T-helper 17 cell (primary cell): ENCODE measurements at regions not wholly inside any gene's neighbourhood (a gene's known extent, or its start where the extent isn't known, plus 50 kb on each side); places are given as distances from the start of the nearest gene placed in this dataset.
"Not testable (repeated sequence)": the region's sequence is repeated elsewhere in the genome, so short reads cannot be mapped to it uniquely, and the experiment has no call there.

ENCODE experiments used
- ATAC-seq: fragments of 150-1000 bp; cut with Tn5 transposase; 2 replicates; pipeline ENCODE4 v1.10.0; 2021; ENCODE audit warnings: mild to moderate bottlenecking, moderate library complexity
- DNase-seq, 3 donors: peaks; one replicate each; pipeline versions ENCODE4 v3.0.0 to v3.0.0-alpha.2; 2020 to 2021
- H3K9me3 ChIP-seq: one replicate; pipeline ENCODE4 v1.7.0; 2013; ENCODE audit warnings: low read length, mild to moderate bottlenecking; ENCODE audit not compliant: control insufficient read depth, poor library complexity, severe bottlenecking
- H3K27ac Mint-ChIP-seq: one replicate; pipeline ENCODE4 v1.8.0; 2022; ENCODE audit warnings: mild to moderate bottlenecking, moderate library complexity, mixed read lengths
- H3K27me3 Mint-ChIP-seq: one replicate; pipeline ENCODE4 v1.8.0; 2022; ENCODE audit warnings: mixed read lengths
- H3K36me3 Mint-ChIP-seq: one replicate; pipeline ENCODE4 v1.8.0; 2022; ENCODE audit warnings: low read depth, mixed read lengths
- H3K4me1 Mint-ChIP-seq: one replicate; pipeline ENCODE4 v1.8.0; 2022; ENCODE audit warnings: mild to moderate bottlenecking, mixed read lengths
- H3K4me3 Mint-ChIP-seq: one replicate; pipeline ENCODE4 v1.8.0; 2022; ENCODE audit warnings: mild to moderate bottlenecking, moderate library complexity, mixed read lengths

GRCh38 chr14:53742233-53742620, 214.4 kb downstream of the BMP4 start:
- ATAC-seq = no peak
- H3K27ac Mint-ChIP-seq = no peak overlapping the region
- no peaks in the 10 kb centered on the region for H3K36me3 Mint-ChIP-seq

DNA sequence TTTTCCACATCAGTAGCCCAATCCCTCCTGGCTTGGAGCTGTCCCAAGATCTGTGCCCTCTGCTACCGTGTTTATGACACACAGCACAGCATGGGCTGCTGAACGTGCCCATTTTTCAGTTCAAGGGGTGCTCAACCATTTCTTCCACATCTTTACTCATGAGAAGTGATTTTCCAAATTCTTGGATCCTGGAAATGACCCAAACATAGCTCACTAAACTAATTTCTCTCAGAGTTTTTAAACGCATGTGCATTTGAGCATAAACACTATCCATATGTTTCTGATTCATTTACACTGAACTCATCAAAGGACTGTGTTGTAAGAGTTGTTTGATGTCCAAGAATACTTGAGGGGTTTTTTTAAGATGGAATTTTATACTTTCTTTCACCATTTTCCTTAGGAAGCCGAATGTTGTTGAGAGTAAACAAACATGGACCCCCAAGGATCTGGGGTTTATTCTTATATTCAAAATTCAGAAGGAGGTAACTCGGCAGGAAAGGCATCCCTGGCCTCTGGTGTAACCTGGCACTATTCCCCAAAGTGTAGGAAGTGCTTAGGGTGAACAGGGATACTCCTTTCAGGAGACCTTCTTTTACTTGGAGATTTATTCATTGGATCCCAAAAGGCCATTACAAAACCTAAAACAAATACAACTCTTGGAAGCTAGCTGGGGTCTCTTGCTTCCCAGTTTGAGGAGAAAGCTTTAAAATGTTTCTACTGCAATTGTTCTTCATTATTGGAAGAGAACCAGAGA, 215.0 kb downstream of the BMP4 start:
- no peak overlapping the region for H3K4me3 Mint-ChIP-seq
- DNase-seq = no peak
- no peak for ATAC-seq
- H3K9me3 ChIP-seq = no peaks in the 10 kb centered on the region
- H3K36me3 Mint-ChIP-seq = no peaks in the 10 kb centered on the region
- H3K27me3 Mint-ChIP-seq = no peaks in the 10 kb centered on the region
- H3K27ac Mint-ChIP-seq = no peak overlapping the region
- no peaks in the 10 kb centered on the region for H3K4me1 Mint-ChIP-seq

More at GRCh38 chr14:53742233-53742620, 214.4 kb downstream of the BMP4 start:
- DNase-seq = no peak
- Mint-ChIP-seq H3K27me3 (no peaks in the 10 kb centered on the region), H3K4me3 (no peak overlapping the region), H3K4me1 (no peaks in the 10 kb centered on the region)
- H3K9me3 ChIP-seq = no peaks in the 10 kb centered on the region

- H3K9me3 ChIP-seq = no peaks in the 10 kb centered on the region
- ATAC-seq = no peak
- no peaks in the 10 kb centered on the region for H3K36me3 Mint-ChIP-seq
- no peak overlapping the region for H3K27ac Mint-ChIP-seq
- H3K4me1 Mint-ChIP-seq = no peaks in the 10 kb centered on the region
- H3K4me3 Mint-ChIP-seq = no peak overlapping the region
- H3K27me3 Mint-ChIP-seq = no peaks in the 10 kb centered on the region
- no peak for DNase-seq
Observed at GRCh38 chr14:53740570-53740969, 216.1 kb downstream of the BMP4 start.

GRCh38 chr14:53735916-53736315, 220.7 kb downstream of the BMP4 start:
- DNase-seq = no peak
- no peak for ATAC-seq
- Mint-ChIP-seq H3K27ac (no peak overlapping the region), H3K36me3 (no peaks in the 10 kb centered on the region), H3K27me3 (no peaks in the 10 kb centered on the region), H3K4me3 (no peak overlapping the region), H3K4me1 (no peaks in the 10 kb centered on the region)
- H3K9me3 ChIP-seq = no peaks in the 10 kb centered on the region

DNA sequence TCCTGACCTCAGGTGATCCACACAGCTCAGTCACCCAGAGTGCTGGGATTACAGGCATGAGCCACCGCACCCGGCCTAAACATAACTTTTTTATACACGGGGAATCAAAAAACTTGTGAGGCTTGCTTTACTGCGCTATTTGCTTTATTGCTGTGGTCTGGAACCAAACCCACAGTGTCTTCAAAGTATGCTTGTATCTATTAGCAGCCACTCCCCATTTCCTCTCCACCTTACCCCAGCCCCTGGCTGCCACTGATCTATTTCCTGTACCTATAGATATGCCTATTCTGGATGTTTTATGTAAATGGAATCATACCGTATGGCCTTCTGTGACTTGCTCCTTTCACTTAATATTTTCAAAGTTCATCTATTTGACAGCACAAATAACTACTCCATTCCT, 233.4 kb downstream of the BMP4 start:
- no peaks in the 10 kb centered on the region for H3K36me3 Mint-ChIP-seq
- no peak overlapping the region for H3K4me3 Mint-ChIP-seq
- no peaks in the 10 kb centered on the region for H3K4me1 Mint-ChIP-seq
- ATAC-seq (no peak), DNase-seq (no peak)
- H3K27ac Mint-ChIP-seq = no peak overlapping the region
- no peaks in the 10 kb centered on the region for H3K9me3 ChIP-seq
- no peaks in the 10 kb centered on the region for H3K27me3 Mint-ChIP-seq

GRCh38 chr14:53719536-53719935, 237.1 kb downstream of the BMP4 start:
- DNase-seq (no peak), ATAC-seq (no peak)
- Mint-ChIP-seq H3K4me3 (no peak overlapping the region), H3K36me3 (no peaks in the 10 kb centered on the region), H3K27me3 (no peaks in the 10 kb centered on the region), H3K27ac (no peak overlapping the region), H3K4me1 (no peaks in the 10 kb centered on the region)
- H3K9me3 ChIP-seq = no peaks in the 10 kb centered on the region

DNA sequence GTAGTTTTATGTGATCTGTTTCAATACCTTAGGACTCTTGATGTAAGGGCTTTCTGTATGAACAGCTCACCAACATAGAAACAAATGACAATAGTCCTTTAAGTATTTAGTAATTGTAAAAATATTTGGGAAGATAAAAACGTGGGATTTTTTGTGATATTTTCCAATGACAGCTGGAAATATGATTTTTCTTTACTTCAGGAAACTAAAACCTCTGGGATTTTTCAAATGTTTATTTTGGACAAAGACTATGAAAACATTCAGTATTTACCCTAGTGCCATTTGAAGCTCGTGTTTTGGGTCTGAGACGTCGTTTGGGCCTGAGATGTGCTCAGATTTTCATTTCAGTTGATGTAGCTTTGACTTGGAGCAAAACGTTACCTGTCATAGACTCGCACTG, 240.0 kb downstream of the BMP4 start:
- H3K9me3 ChIP-seq = no peaks in the 10 kb centered on the region
- DNase-seq (no peak), ATAC-seq (no peak)
- Mint-ChIP-seq H3K27me3 (no peaks in the 10 kb centered on the region), H3K4me1 (no peaks in the 10 kb centered on the region), H3K27ac (no peak overlapping the region), H3K36me3 (no peaks in the 10 kb centered on the region), H3K4me3 (no peak overlapping the region)

DNA sequence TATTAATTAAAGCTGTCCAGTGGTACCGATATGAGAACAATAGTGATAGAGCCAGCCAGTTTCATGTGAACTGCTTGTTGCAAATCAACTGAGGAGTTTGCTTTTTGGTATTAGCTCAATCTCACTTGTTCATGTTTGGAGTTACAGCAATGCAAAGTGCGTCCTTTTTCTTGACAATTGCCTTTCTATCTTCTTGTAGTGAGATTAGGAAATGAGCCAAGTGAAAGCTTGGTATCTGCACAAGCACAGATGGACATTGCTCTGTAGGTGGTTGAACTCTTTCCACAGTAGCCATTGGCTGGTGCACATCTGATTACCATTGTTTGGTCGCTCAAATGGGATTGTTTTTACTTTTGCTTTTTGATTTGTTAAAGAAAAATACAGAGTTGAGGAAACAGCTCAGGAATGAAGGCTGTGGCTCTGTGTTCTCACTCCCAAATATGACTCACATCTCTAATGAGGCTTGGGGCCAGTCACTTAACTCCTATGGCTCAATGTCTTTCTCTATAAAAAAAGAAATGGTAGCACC, 241.4 kb downstream of the BMP4 start:
- Mint-ChIP-seq H3K4me3 (no peak overlapping the region), H3K27ac (no peak overlapping the region), H3K4me1 (no peaks in the 10 kb centered on the region), H3K27me3 (no peaks in the 10 kb centered on the region), H3K36me3 (no peaks in the 10 kb centered on the region)
- ATAC-seq (no peak), DNase-seq (no peak)
- no peaks in the 10 kb centered on the region for H3K9me3 ChIP-seq

- H3K4me3 Mint-ChIP-seq = no peak overlapping the region
- H3K27ac Mint-ChIP-seq = no peak overlapping the region
- H3K4me1 Mint-ChIP-seq = no peaks in the 10 kb centered on the region
- DNase-seq = no peak
- H3K36me3 Mint-ChIP-seq = no peaks in the 10 kb centered on the region
- no peaks in the 10 kb centered on the region for H3K27me3 Mint-ChIP-seq
- ATAC-seq = no peak
- no peaks in the 10 kb centered on the region for H3K9me3 ChIP-seq
Observed at GRCh38 chr14:53714495-53715192, 242.0 kb downstream of the BMP4 start.

DNA sequence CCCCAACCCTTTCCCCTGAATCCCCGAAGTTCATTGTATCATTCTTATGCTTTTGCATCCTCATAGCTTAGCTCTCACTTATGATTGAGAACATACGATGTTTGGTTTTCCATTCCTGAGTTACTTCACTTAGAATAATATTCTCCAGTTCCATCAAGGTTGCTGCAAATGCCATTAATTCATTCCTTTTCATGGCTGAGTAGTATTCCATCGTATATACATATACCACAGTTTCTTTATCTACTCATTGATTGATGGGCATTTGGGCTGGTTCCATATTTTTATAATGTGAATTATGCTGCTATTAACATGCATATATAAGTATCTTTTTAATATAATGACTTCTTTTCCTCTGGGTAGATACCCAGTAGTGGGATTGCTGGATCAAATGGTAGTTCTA, 243.7 kb downstream of the BMP4 start:
- not testable (repeated sequence) for H3K4me1 Mint-ChIP-seq, H3K4me3 Mint-ChIP-seq, H3K36me3 Mint-ChIP-seq, ATAC-seq, H3K27me3 Mint-ChIP-seq, DNase-seq, H3K27ac Mint-ChIP-seq, H3K9me3 ChIP-seq

- no peak overlapping the region for H3K27ac Mint-ChIP-seq
- no peak for ATAC-seq
- DNase-seq = no peak
- H3K4me1 Mint-ChIP-seq = no peaks in the 10 kb centered on the region
- H3K27me3 Mint-ChIP-seq = no peaks in the 10 kb centered on the region
- H3K36me3 Mint-ChIP-seq = no peaks in the 10 kb centered on the region
- no peaks in the 10 kb centered on the region for H3K9me3 ChIP-seq
- H3K4me3 Mint-ChIP-seq = no peak overlapping the region
Observed at GRCh38 chr14:53711205-53711604, 245.4 kb downstream of the BMP4 start.

GRCh38 chr14:53710615-53711014, 246.0 kb downstream of the BMP4 start:
- no peaks in the 10 kb centered on the region for H3K9me3 ChIP-seq
- no peaks in the 10 kb centered on the region for H3K27me3 Mint-ChIP-seq
- no peaks in the 10 kb centered on the region for H3K36me3 Mint-ChIP-seq
- H3K4me3 Mint-ChIP-seq = no peak overlapping the region
- H3K4me1 Mint-ChIP-seq = no peaks in the 10 kb centered on the region
- no peak for DNase-seq
- ATAC-seq = no peak
- no peak overlapping the region for H3K27ac Mint-ChIP-seq

DNA sequence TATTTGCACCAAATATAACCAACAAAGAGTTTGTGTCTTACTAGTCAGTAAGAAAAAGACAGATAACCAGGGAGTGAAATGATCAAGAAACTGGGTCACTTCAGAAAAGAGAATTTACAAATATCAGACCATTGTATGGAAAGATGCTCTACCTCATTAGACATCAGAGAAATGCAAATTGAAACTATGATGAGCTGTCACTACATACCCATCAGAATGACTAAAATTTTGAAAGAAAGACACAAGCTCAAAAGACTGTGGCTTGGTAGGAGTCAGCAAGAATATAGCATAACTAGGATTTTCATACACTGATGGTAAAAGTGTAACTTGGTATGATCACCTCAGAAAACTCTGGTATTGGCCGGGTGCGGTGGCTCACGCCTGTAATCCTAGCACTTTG, 247.2 kb downstream of the BMP4 start:
- Mint-ChIP-seq H3K27ac (no peak overlapping the region), H3K36me3 (no peaks in the 10 kb centered on the region), H3K4me1 (no peaks in the 10 kb centered on the region), H3K4me3 (no peak overlapping the region), H3K27me3 (no peaks in the 10 kb centered on the region)
- DNase-seq (no peak), ATAC-seq (no peak)
- H3K9me3 ChIP-seq = no peaks in the 10 kb centered on the region

DNA sequence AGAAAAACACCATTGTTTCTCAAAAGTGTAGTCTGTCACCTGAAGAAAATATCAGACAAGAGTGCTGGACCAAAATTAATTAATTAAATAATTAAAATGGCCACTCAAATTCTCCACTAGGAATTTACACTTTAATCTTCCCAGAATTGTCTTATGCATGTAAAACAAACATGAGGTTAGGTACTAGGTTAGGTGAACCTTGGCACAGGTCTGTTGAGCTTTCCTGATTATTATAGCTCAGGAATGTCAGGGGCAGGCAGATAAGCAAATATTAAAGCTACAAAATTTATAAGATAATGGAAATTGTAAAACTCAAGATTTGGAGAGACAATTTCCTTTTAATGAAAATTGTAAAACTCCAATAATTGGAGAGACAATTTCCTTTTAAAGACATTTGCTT, 253.2 kb downstream of the BMP4 start:
- no peak for ATAC-seq
- H3K4me1 Mint-ChIP-seq = no peaks in the 10 kb centered on the region
- no peaks in the 10 kb centered on the region for H3K9me3 ChIP-seq
- no peak overlapping the region for H3K27ac Mint-ChIP-seq
- no peaks in the 10 kb centered on the region for H3K27me3 Mint-ChIP-seq
- H3K36me3 Mint-ChIP-seq = no peaks in the 10 kb centered on the region
- DNase-seq = no peak
- H3K4me3 Mint-ChIP-seq = no peak overlapping the region
